GM21528 (cell line): ENCODE measurements at regions not wholly inside any gene's neighbourhood (a gene's known extent, or its start where the extent isn't known, plus 50 kb on each side); places are given as distances from the start of the nearest gene placed in this dataset.
"Not testable (repeated sequence)": the region's sequence is repeated elsewhere in the genome, so short reads cannot be mapped to it uniquely, and the experiment has no call there.

ENCODE experiments used
- ATAC-seq: cut with Tn5 transposase; IDR thresholded peaks from one replicate; pipeline ENCODE4 v1.9.1; 2021; ENCODE audit warnings: mild to moderate bottlenecking, moderate library complexity; ENCODE audit not compliant: unreplicated experiment, low FRiP score

DNA sequence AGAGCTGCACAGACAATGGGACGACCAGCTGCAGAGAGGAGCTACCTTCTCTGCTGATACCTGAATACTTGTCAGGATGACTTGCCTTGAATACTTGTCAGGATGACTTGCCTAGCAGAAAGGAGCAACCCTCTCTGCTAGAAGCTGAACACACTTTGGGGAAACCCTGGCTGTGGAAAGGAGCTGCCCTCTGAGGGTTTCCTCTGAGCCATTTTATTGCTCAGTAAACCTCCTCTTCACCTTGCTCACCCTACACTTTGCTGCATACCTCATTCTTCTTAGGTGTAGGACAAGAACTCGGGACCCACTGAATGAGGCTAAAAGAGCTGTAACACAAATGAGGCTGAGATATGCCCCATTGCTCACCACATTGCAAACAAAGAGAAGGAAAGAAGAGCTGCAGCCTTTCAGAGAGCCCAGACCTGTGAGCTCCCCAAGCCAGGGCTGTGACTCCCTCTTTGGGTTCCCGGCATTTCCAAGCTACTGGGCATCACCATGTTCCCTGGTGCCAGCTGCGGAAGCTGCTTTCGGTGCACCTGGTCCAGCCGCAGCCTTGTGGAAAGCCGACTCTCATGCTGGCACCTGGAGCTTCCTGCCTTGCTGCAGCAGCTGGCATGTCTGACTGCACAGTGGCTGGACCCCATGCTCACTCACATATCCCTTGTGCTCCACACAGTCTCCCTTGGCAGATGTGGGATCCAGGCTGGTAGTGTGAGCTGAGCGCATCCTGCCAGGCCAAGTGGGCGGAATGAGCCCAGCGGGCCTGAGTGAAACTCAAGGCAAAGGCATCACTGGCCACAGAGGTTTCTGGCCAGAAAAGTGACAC lies 106.7 kb upstream of the AHI1 start:
- no peak for ATAC-seq

DNA sequence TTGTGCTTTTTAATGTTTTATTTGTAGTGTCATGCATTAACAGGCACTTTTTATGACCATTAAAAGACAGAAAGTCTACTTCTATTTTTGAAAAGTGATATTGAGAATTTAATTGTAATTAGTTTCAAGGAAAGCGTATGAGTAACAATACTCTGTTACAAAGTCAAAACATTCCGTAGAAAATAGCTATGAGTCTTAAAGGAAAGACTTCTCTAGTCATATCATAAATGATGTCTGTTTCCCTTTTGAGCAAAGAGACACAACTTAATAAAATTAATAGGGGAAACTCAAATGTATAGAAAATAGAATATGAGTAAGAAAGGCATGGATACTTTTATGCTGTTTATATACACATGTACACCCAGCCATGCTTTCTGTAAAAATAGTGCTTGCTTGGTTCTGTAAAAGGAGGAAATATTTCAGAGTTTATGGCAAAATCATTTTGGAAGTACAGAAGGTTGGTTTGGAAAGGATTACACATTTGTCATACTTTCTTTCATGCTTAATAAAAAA lies 107.8 kb upstream of the AHI1 start:
- no peak for ATAC-seq

- no peak for ATAC-seq
Observed at GRCh38 chr6:135606392-135606791, 108.9 kb upstream of the AHI1 start.

DNA sequence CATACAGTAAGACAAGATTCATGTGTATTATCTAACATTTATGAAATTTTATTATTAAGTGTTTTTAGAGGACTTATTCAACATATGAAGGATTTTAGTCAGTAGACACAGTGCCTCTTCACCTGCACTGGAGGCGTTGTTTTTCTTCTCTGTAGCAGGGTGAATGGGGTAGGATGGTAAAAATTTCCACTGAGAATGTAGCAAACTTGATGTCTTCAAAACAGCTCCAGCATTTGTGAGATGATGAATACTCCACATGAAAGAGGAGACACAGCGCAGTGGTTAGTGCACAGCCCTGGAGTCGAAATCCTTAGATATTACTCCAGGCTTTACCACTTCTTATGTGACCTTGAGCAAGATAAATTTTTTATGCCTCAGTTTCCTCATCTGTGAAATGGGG lies 110.5 kb upstream of the AHI1 start:
- no peak for ATAC-seq

- not testable (repeated sequence) for ATAC-seq
Observed at GRCh38 chr6:135610192-135610591, 112.7 kb upstream of the AHI1 start.

GRCh38 chr6:135616655-135617054 lies 119.1 kb upstream of the AHI1 start:
- ATAC-seq: no peak

DNA sequence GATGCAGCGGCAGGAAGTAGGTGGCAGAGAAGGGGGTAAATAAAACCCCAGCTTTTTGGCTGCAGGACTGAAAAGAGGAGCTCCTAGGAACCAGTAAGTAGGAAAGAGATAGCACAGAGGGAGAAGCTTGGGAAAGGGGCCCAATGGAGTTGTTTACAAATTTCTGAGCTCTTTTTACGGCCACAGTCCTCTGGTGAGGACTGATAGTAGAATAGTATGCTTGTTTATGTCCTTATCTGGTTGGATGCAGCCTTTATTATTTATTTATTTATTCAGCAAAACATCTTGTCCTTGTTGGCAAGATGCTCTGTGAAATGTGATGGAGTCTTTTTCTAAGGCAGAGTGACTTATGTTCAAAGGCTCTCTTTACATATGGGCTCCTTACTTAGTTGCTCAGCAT lies 119.7 kb upstream of the AHI1 start:
- no peak for ATAC-seq

DNA sequence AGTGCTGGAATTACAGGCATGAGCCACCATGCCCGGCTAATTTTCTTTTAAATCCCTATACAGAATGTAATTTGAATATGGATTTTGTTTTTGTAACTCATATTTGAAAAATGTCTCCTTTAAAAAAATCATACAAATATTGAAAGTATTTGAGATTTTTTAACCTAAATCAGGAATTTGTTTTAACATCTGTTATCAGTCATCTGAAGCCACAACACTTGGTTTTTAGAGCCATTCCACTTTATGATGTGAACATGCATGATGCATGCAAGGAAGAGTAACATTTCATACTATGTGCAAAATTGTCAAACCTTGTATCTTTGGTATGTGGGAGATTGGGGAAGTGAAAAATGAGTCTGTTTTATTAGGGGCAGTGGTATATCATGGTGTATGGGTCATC lies 124.5 kb upstream of the AHI1 start:
- ATAC-seq: no peak

DNA sequence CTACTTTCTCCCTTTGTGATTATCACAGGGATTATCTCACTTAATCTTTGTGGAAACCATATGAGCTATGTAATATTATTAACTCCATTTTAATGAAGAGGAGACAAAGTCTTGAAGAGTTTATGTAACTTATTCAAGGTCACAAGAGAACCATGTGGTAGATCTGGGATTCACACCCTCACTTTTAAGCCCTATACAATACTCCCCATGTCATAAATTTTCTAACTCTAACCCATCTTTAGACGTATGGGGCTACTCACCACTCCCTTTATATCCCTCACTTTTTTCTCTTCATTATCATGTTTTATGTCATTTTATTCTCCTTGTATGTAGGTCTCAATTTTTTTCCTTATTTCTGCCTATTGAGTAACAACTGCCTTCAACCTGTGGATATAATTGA lies 126.4 kb upstream of the AHI1 start:
- ATAC-seq: no peak

GRCh38 chr6:135624402-135625295 lies 127.1 kb upstream of the AHI1 start:
- ATAC-seq: no peak

DNA sequence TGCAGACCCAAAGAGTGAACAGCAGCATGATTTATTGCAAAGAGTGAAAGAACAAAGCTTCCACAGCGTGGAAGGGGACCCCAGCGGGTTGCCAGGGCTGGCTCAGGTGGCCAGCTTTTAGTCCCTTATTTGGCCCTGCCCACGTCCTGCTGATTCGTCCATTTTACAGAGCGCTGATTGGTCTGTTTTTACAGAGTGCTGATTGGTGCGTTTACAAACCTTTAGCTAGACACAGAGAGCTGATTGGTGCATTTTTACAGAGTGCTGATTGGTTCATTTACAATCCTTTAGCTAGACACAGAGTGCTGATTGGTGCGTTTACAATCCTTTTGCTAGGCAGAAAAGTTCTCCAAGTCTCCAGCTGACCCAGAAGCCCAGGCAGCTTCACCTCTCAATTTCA lies 128.5 kb upstream of the AHI1 start:
- not testable (repeated sequence) for ATAC-seq

DNA sequence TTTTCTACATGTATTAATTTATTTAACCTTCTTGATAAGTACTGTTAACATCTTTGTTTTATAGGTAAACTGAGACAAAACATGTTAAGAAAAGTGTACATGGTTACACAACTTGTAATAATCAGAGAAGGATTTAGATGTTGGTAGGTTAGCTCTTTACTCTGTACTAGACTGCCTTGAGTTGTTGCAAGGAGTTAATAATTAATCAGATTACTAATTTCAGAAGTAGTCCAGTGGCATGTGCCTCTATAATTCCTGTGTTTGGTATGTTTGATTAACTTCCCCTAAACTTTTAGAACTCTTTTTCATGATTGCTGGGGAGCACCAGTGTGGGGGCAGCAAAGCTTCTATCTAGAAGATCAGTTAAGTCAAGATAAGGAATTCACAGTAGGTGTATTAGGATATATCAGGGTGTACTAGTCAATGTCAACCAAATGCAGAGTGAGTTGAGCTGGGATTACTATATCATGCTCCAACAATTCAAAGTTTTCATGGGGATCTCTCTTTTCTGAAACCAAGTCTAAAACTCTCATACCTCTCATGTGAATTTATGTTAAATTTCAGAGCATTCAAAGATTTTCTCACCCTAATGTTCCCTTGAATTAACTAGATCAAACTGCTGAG lies 129.7 kb upstream of the AHI1 start:
- peak; percentile 85 for ATAC-seq

- no peak for ATAC-seq
Observed at GRCh38 chr6:135630789-135631376, 133.3 kb upstream of the AHI1 start.

GRCh38 chr6:135631821-135632220 lies 134.3 kb upstream of the AHI1 start:
- ATAC-seq: no peak

GRCh38 chr6:135633573-135633972 lies 136.0 kb upstream of the AHI1 start:
- no peak for ATAC-seq

GRCh38 chr6:135637701-135638100 lies 140.2 kb upstream of the AHI1 start:
- ATAC-seq: no peak

- ATAC-seq: no peak
Observed at GRCh38 chr6:135638108-135638507, 140.6 kb upstream of the AHI1 start.

DNA sequence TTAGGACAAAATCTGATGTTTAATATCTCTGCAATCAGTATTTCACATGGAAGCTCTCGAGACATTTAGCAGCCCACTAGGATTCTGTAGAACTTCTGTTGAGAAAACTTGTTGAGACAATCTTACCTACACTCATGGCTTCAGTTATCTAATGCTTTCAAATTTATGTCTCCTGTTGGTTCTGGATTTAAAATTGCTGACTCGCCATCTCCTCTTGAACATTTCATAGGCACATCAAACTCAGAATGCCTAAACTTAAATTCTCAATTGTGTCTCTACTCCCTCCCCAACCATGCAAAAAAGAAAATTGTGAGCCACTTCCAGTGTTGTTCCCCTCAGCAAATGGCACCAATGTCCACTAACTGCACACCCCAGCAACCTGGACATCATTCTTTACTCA lies 142.5 kb upstream of the AHI1 start:
- no peak for ATAC-seq

GRCh38 chr6:135640449-135641111 lies 143.0 kb upstream of the AHI1 start:
- no peak for ATAC-seq

DNA sequence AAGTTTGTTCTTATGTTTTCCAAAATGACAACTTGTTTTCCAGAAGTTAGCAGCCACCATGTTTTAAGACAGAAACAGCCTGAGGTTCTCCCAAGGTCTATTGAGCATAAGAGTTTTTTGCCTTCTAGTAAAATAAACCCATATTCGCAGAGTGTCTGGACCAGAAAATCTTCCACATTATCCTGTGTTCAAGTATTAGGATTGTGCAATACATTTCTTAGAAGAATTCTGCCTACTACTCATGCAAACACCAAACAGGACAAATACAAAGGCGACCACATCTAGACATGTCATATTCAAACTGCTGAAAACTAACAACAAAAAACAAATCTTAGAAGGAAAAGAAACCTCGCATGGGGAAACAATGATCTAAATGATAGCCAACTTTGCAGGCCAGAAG lies 145.4 kb upstream of the AHI1 start:
- no peak for ATAC-seq
